GM12878 (cell line): ENCODE measurements at regions not wholly inside any gene's neighbourhood (a gene's known extent, or its start where the extent isn't known, plus 50 kb on each side); places are given as distances from the start of the nearest gene placed in this dataset.

Experiments used
- ATAC-seq: fragments of 200-7000 bp; cut with Tn5 transposase; 3 replicates; pipeline ENCODE4 v1.9.1; 2020; ENCODE audit warnings: mild to moderate bottlenecking, moderate library complexity
- BruUV-seq: library from RNA; stranded (reverse); fragments of 400-500 nt; replicated peaks from 2 replicates; lab custom pipeline; 2021; lab: Mats Ljungman, UMichigan
- CTCF ChIA-PET: fragments of 300-600 bp; sonication (Branson Sonifier 250); formaldehyde crosslinking; extraction: SDS; loops from one replicate; lab custom pipeline; 2021; ENCODE audit warnings: inconsistent platforms; lab: Yijun Ruan, JAX
- POLR2A ChIA-PET: fragments of 350-600 bp; formaldehyde crosslinking; extraction: SDS; loops from one replicate; lab custom pipeline; 2021; ENCODE audit warnings: inconsistent platforms; lab: Charles Lee
- RAD21 ChIA-PET: fragments of 300-600 bp; sonication (Branson Sonifier 250); formaldehyde crosslinking; loops from one replicate; lab custom pipeline; 2023; ENCODE audit warnings: antibody characterized with exemption; ENCODE audit not compliant: unreplicated experiment; lab: Charles Lee
- SMC1A ChIA-PET: fragments of 300-600 bp; sonication (Branson Sonifier 250); formaldehyde crosslinking; loops from one replicate; lab custom pipeline; 2023; ENCODE audit not compliant: unreplicated experiment, uncharacterized antibody; lab: Charles Lee
- DNase-seq: peaks from one replicate; pipeline ENCODE4 v3.0.0-alpha.2; 2011; ENCODE audit warnings: low read depth, low spot score
- FAIRE-seq: peaks from 3 replicates; lab custom pipeline; 2011; peaks lifted over from hg19 to GRCh38; lab: Jason Lieb, UNC
- H2AFZ ChIP-seq: 2 replicates; pipeline ENCODE4 v1.6.0; 2011; ENCODE audit warnings: low read depth, low read length, control low read depth; ENCODE audit not compliant: control insufficient read depth
- H3K27ac ChIP-seq: 2 replicates; pipeline ENCODE4 v1.5.1; 2011; ENCODE audit warnings: control low read depth; ENCODE audit not compliant: control insufficient read depth, insufficient read depth
- H3K27me3 ChIP-seq, 2 experiments: replicated peaks in 1 of 2; 2 replicates each; pipeline versions ENCODE4 v1.6.0 to v1.6.1; 2011; ENCODE audit warnings: low read length in 1 of 2; ENCODE audit not compliant: control insufficient read depth in 2 of 2, insufficient read depth in 2 of 2
- H3K36me3 ChIP-seq, 2 experiments: 2 replicates each; pipeline ENCODE4 v1.5.1; 2011; ENCODE audit warnings: low read length in 1 of 2; ENCODE audit not compliant: control insufficient read depth in 2 of 2, insufficient read depth in 2 of 2
- H3K4me1 ChIP-seq: 2 replicates; pipeline ENCODE4 v1.6.1; 2011; ENCODE audit warnings: mild to moderate bottlenecking, low read length, moderate library complexity, mixed read lengths; ENCODE audit not compliant: control insufficient read depth, insufficient read depth
- H3K4me2 ChIP-seq: 2 replicates; pipeline ENCODE4 v1.6.0; 2011; ENCODE audit warnings: control low read depth; ENCODE audit not compliant: control insufficient read depth, insufficient read depth
- H3K4me3 ChIP-seq: fragments of 200-600 bp; sonication (generic); 2 replicates; pipeline ENCODE4 v1.5.1; 2016
- H3K79me2 ChIP-seq: 2 replicates; pipeline ENCODE4 v1.6.0; 2011; ENCODE audit warnings: low read length; ENCODE audit not compliant: control insufficient read depth, insufficient read depth
- H3K9ac ChIP-seq: 2 replicates; pipeline ENCODE4 v1.8.0; 2011; ENCODE audit warnings: low read length, control low read depth, mixed read lengths; ENCODE audit not compliant: control insufficient read depth, insufficient read depth
- H3K9me3 ChIP-seq: replicated peaks from 3 replicates; pipeline ENCODE4 v1.5.1; 2011; ENCODE audit warnings: mild to moderate bottlenecking, low read length; ENCODE audit not compliant: control insufficient read depth, insufficient read depth
- H4K20me1 ChIP-seq: 2 replicates; pipeline ENCODE4 v1.6.0; 2011; ENCODE audit not compliant: control insufficient read depth, insufficient read depth
- CBX5 ChIP-seq: sonication (generic); IDR thresholded peaks from 2 replicates; pipeline ENCODE4 v1.6.1; 2016; ENCODE audit warnings: low read depth, moderate library complexity, mild to moderate bottlenecking, inconsistent platforms
- EP300 ChIP-seq, 2 experiments: fragments of 150-350 bp in 1 of 2; IDR thresholded peaks; 2 replicates each; pipeline ENCODE4 v1.6.1; 2011 to 2012; ENCODE audit warnings: low read depth in 2 of 2, low read length in 2 of 2, borderline replicate concordance in 1 of 2, improper control_type of control experiment in 1 of 2, inconsistent platforms in 1 of 2; ENCODE audit not compliant: control insufficient read depth in 1 of 2
- FOS ChIP-seq: IDR thresholded peaks from 3 replicates; pipeline ENCODE4 v1.6.1; 2011; ENCODE audit warnings: borderline replicate concordance; ENCODE audit not compliant: insufficient read length; ENCODE audit errors: extremely low read depth
- NFIC ChIP-seq: IDR thresholded peaks from 2 replicates; pipeline ENCODE4 v1.6.1; 2012; ENCODE audit warnings: low read depth, mild to moderate bottlenecking, inconsistent platforms, low read length, moderate library complexity
- RBBP5 ChIP-seq: fragments of 200-600 bp; sonication (generic); conservative IDR thresholded peaks from 2 replicates; pipeline ENCODE4 v1.6.1; 2016
- ZZZ3 ChIP-seq: IDR thresholded peaks from 2 replicates; pipeline ENCODE4 v1.6.1; 2011; ENCODE audit warnings: low read depth; ENCODE audit not compliant: control insufficient read depth, insufficient read length
- WGBS: methylation state at CpG from one replicate; pipeline ENCODE4 v1.1.6; 2016; ENCODE audit warnings: low lambda C conversion rate; ENCODE audit not compliant: insufficient replicate concordance, insufficient coverage; ENCODE audit errors: missing lambda C conversion rate; 5-methylcytosine and 5-hydroxymethylcytosine counted together
- in situ Hi-C: fragments of 300-500 bp; cut with MboI; formaldehyde crosslinking; loops from 9 replicates; pipeline ENCODE4 v1.14.3; 2018; ENCODE audit warnings: mixed read lengths
- intact Hi-C: fragments of 100-400 bp; cut with micrococcal nuclease; formaldehyde crosslinking; loops from one replicate; pipeline ENCODE4 v1.14.2; 2022; ENCODE audit not compliant: unreplicated experiment

DNA sequence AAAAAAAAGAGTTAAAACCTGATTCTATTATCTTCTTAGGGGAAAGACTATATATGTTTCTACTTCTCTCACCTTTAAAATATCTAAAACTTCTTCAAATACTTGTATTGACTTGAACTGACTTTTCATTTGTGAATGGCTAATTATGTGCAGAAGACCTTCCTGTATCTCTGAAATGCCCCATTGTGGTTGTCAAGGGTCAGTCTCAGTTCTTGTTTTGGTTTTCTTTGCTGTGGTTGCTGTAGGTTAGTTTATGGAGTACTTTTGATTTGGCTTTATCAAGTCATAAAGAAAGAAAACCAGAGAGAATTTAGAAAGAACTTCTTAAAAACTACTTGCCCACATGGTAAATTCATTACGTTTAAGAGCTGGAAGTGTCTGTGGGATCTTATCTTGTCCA, 345.3 kb upstream of the POU1F1 start (continued):
- 0 out of 4 replicates have a peak, but pooled peaks of 1 of the 2 experiments have one; percentile 35 for TF ChIP-seq EP300 (IDR thresholded peaks at IDR 0.05; ENCODE audit: borderline replicate concordance in 1 of 2, control insufficient read depth in 1 of 2, low read depth in 2 of 2, low read length in 2 of 2)
- no peak for TF ChIP-seq RBBP5

- no peak for DNase-seq
- Histone ChIP-seq H3K9me3 (peaks cover 2% of the 10 kb centered on the region; the same call in 1 of the 3 replicates), H3K4me1 (no peaks in the 10 kb centered on the region), H3K36me3 (no peaks in the 10 kb centered on the region), H3K4me2 (no peak overlapping the region), H3K27ac (no peak overlapping the region), H3K4me3 (no peak overlapping the region), H3K9ac (no peak overlapping the region), H3K27me3 (no peaks in the 10 kb centered on the region), H3K79me2 (no peaks in the 10 kb centered on the region), H2AFZ (no peak overlapping the region), H4K20me1 (no peaks in the 10 kb centered on the region)
- SMC1A ChIA-PET, result no interaction called here
- 43% methylated on average over 4 of the region's 4 CpGs for WGBS
- intact Hi-C loops (no loop called here), in situ Hi-C loops (no loop called here)
- POLR2A ChIA-PET, result no interaction called here
- CTCF ChIA-PET, result no interaction called here
- ATAC-seq, result no peak
- TF ChIP-seq CBX5, result 0 out of 2 replicates have a peak, but pooled peaks have one; percentile 38
- TF ChIP-seq FOS, result no peak
- RAD21 ChIA-PET, result no interaction called here
- no peak for FAIRE-seq
- BruUV-seq, result no TSS peak
Observed at GRCh38 chr3:87615506-87615905, 339.1 kb upstream of the POU1F1 start.

DNA sequence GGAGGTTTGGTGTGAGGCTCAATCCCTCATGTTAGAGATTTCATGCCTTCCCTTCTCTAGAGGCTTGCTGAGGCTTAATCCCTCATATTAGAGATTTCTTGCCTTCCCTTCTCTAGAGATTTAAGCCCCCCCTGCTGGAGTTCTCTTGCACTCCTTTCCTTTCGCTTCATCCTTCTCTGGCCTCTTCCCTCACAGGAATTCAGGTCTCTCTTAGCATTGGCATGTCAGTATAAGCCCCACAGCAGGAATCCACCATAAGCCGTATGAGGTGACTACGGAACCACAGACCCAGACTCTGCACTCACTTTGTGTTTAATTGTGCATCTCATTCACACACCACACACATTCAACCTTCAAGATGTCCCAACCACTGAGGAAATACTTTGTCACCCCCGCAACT, 338.6 kb upstream of the POU1F1 start:
- intact Hi-C loops, result no loop called here
- CTCF ChIA-PET, result no interaction called here
- Histone ChIP-seq H3K36me3 (no peaks in the 10 kb centered on the region), H3K4me1 (no peaks in the 10 kb centered on the region), H3K27me3 (no peaks in the 10 kb centered on the region), H3K4me3 (no peak overlapping the region), H3K9ac (no peak overlapping the region), H4K20me1 (no peaks in the 10 kb centered on the region), H3K9me3 (peaks cover 2% of the 10 kb centered on the region; the same call in 1 of the 3 replicates), H2AFZ (no peak overlapping the region), H3K4me2 (no peak overlapping the region), H3K27ac (no peak overlapping the region), H3K79me2 (no peaks in the 10 kb centered on the region)
- WGBS, result 69% methylated on average over 4 of the region's 4 CpGs
- ATAC-seq (no peak), DNase-seq (no peak), FAIRE-seq (no peak)
- RAD21 ChIA-PET, result interaction anchor here (0.9 kb wide), 1 partner anchor 23 kb away, joined by 3 read pairs; no protein-coding TSS in a partner anchor
- SMC1A ChIA-PET, result no interaction called here
- no peak for TF ChIP-seq NFIC
- no peak for TF ChIP-seq ZZZ3
- in situ Hi-C loops, result no loop called here
- no TSS peak for BruUV-seq
- POLR2A ChIA-PET, result no interaction called here
